Lower lobe of right lung (tissue), 2 donors: ENCODE measurements at regions not wholly inside any gene's neighbourhood (a gene's known extent, or its start where the extent isn't known, plus 50 kb on each side); places are given as distances from the start of the nearest gene placed in this dataset.

Source experiments
- ATAC-seq, 2 donors: fragments of 200-7000 bp; cut with Tn5 transposase; one replicate each; pipeline ENCODE4 v1.9.1; 2020 to 2022; ENCODE audit warnings: mild to moderate bottlenecking in 2 of 2, moderate library complexity in 2 of 2
- DNase-seq: peaks from one replicate; pipeline ENCODE4 v3.0.0-alpha.2; 2020
- H3K27ac ChIP-seq: fragments of 200-600 bp; one replicate; pipeline ENCODE4 v1.8.0; 2022
- H3K27me3 ChIP-seq: fragments of 200-600 bp; one replicate; pipeline ENCODE4 v1.8.0; 2022; ENCODE audit warnings: low read depth
- H3K36me3 ChIP-seq: fragments of 200-600 bp; one replicate; pipeline ENCODE4 v1.8.0; 2022; ENCODE audit warnings: mild to moderate bottlenecking
- H3K4me1 ChIP-seq: fragments of 200-600 bp; one replicate; pipeline ENCODE4 v1.8.0; 2022
- H3K4me3 ChIP-seq: fragments of 200-600 bp; one replicate; pipeline ENCODE4 v1.8.0; 2022; ENCODE audit warnings: mild to moderate bottlenecking
- H3K9me3 ChIP-seq: fragments of 200-600 bp; one replicate; pipeline ENCODE4 v1.8.0; 2022
- CTCF ChIP-seq: fragments of 200-600 bp; IDR thresholded peaks from one replicate; pipeline ENCODE4 v1.8.0; 2022; ENCODE audit warnings: antibody characterized with exemption, mild to moderate bottlenecking
- intact Hi-C: fragments of 100-400 bp; cut with DNase I; formaldehyde crosslinking; loops from one replicate; pipeline ENCODE4 v1.11.0; 2022
- donor health status: DM: no; HTN: yes; CAD: no; lungs with severe emphysema.

DNA sequence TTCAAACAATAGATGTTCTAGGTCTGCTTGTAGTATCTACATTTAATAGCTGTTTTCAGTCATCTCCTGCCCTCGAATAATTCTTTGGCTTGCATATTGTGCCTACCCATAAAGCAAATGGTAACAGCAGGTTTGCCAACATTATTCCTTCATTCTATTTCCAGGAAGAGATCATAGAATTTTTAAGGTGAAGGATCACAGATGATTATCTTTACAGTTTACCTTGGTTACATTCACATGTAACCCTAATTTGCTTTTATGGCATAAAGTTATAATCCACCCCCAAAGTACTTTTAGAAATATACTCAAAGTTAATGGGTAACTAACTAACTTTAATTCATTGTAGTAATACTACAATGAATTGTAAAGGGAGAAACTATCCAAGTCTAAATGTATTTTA is 315.5 kb downstream of the NSUN3 start:
- TF ChIP-seq CTCF, result no peak
- no peaks in the 10 kb centered on the region for H3K4me1 ChIP-seq
- intact Hi-C loops, result no loop called here
- H3K4me3 ChIP-seq, result no peak overlapping the region
- no peak overlapping the region for H3K27ac ChIP-seq
- H3K9me3 ChIP-seq, result no peaks in the 10 kb centered on the region
- no peaks in the 10 kb centered on the region for H3K27me3 ChIP-seq
- DNase-seq (no peak), ATAC-seq (no peak)
- no peaks in the 10 kb centered on the region for H3K36me3 ChIP-seq

DNA sequence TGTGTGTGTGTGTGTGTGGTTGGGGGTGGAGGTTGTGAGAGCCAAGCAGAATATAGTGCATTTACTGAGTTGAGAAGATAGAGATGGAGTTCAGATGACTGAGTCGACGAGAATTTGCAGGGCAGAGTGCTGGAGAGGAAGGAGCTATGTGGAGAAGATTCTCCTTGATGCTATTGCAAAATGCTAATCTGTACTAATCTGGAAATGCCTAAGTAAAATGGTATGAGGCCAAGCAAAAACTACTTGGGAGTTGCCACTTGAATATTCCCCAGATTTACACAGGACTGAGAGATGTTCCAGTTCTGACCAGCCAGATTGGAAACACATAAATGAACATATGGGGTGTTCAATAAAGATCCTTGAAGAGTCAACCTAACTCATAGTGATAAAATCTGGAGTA is 316.4 kb downstream of the NSUN3 start:
- no peaks in the 10 kb centered on the region for H3K4me1 ChIP-seq
- intact Hi-C loops, result no loop called here
- no peaks in the 10 kb centered on the region for H3K27me3 ChIP-seq
- no peaks in the 10 kb centered on the region for H3K9me3 ChIP-seq
- H3K36me3 ChIP-seq, result no peaks in the 10 kb centered on the region
- TF ChIP-seq CTCF, result no peak
- H3K4me3 ChIP-seq, result no peak overlapping the region
- ATAC-seq, result no peak
- no peak for DNase-seq
- H3K27ac ChIP-seq, result no peak overlapping the region

- Histone ChIP-seq H3K4me3 (no peak overlapping the region), H3K27me3 (no peaks in the 10 kb centered on the region), H3K36me3 (no peaks in the 10 kb centered on the region), H3K27ac (no peak overlapping the region), H3K9me3 (no peaks in the 10 kb centered on the region), H3K4me1 (no peaks in the 10 kb centered on the region)
- DNase-seq (no peak), ATAC-seq (no peak)
- intact Hi-C loops, result no loop called here
- TF ChIP-seq CTCF, result no peak
Measured at GRCh38 chr3:94394885-94395284, 332.0 kb downstream of the NSUN3 start.

DNA sequence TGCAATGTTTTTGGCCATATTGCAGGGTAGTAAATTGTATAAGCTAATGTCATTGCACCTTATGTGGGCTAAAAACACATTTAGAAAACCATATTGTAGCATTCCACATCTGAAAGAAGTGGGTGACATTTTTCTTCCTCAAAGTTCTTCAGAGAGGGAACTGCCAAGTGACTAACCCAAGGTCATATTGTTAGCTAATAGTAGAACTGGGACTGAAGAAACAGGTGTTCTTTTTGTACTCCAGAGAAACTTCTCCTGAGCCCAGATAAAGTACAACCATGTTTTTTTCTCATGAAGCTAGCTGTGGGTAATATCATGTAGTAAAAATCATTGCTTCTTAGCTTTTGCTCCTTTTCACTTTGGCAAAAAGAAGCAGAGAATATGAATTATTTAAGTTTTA is 333.0 kb downstream of the NSUN3 start:
- Histone ChIP-seq H3K4me3 (no peak overlapping the region), H3K27me3 (no peaks in the 10 kb centered on the region), H3K9me3 (no peaks in the 10 kb centered on the region), H3K27ac (no peak overlapping the region), H3K4me1 (no peaks in the 10 kb centered on the region), H3K36me3 (no peaks in the 10 kb centered on the region)
- DNase-seq, result no peak
- ATAC-seq, result no peak
- TF ChIP-seq CTCF, result no peak
- intact Hi-C loops, result no loop called here

DNA sequence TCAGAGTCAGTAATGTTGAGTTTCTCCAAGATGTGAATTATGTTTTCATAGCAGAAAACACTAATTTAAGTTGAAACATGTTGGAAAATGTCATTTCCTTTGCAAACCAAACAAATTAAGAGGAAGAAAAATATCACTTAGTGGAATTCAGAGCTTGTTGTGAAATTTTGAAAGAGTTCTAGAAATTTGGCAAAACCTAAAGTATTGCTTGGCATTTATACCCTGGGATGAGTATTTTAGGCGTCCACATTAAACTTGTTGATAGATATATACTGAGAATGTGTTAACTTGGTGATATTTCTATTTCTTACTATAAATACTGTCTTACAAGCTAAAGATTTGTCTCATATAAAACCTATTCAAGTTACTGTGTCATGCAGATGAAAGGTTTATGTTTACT is 335.2 kb downstream of the NSUN3 start:
- ATAC-seq, result no peak
- H3K27me3 ChIP-seq, result no peaks in the 10 kb centered on the region

More for the DNA sequence above, 335.2 kb downstream of the NSUN3 start:
- H3K36me3 ChIP-seq, result no peaks in the 10 kb centered on the region
- no peak overlapping the region for H3K4me3 ChIP-seq
- intact Hi-C loops, result no loop called here
- no peak overlapping the region for H3K27ac ChIP-seq
- no peak for TF ChIP-seq CTCF
- no peak for DNase-seq
- no peaks in the 10 kb centered on the region for H3K4me1 ChIP-seq
- H3K9me3 ChIP-seq, result no peaks in the 10 kb centered on the region
